GM23338 (cell line): ENCODE measurements at regions not wholly inside any gene's neighbourhood (a gene's known extent, or its start where the extent isn't known, plus 50 kb on each side); places are given as distances from the start of the nearest gene placed in this dataset.

ENCODE experiments used
- ATAC-seq: fragments of 200-7000 bp; cut with Tn5 transposase; 3 replicates; pipeline ENCODE4 v1.9.1; 2020
- DNase-seq: peaks from one replicate; pipeline ENCODE4 v3.0.0-alpha.2; 2015; ENCODE audit warnings: low spot score
- H2AFZ ChIP-seq: fragments of 200-600 bp; sonication (generic); 2 replicates; pipeline ENCODE4 v1.8.0; 2016; ENCODE audit warnings: antibody characterized with exemption, mild to moderate bottlenecking, moderate library complexity
- H3F3A ChIP-seq: fragments of 200-600 bp; sonication (generic); replicated peaks from 2 replicates; pipeline ENCODE4 v1.8.0; 2017; ENCODE audit warnings: antibody characterized with exemption, mixed run types, low read depth
- H3K27ac ChIP-seq: fragments of 200-600 bp; sonication (generic); 2 replicates; pipeline ENCODE4 v1.6.1; 2016; ENCODE audit warnings: low read depth
- H3K27me3 ChIP-seq: fragments of 200-600 bp; sonication (generic); 2 replicates; pipeline ENCODE4 v1.8.0; 2016; ENCODE audit warnings: mild to moderate bottlenecking, mixed run types, moderate library complexity; ENCODE audit not compliant: insufficient read depth
- H3K36me3 ChIP-seq: fragments of 200-600 bp; sonication (generic); 2 replicates; pipeline ENCODE4 v1.8.0; 2016; ENCODE audit warnings: mild to moderate bottlenecking; ENCODE audit not compliant: insufficient read depth
- H3K4me1 ChIP-seq: fragments of 200-600 bp; sonication (generic); 2 replicates; pipeline ENCODE4 v1.8.0; 2016; ENCODE audit warnings: mild to moderate bottlenecking, moderate library complexity; ENCODE audit not compliant: insufficient read depth
- H3K4me2 ChIP-seq: fragments of 200-600 bp; sonication (generic); 2 replicates; pipeline ENCODE4 v1.7.1; 2017; ENCODE audit warnings: mixed run types
- H3K4me3 ChIP-seq: fragments of 200-600 bp; sonication (generic); 2 replicates; pipeline ENCODE4 v1.6.1; 2016; ENCODE audit warnings: mixed run types
- H3K79me2 ChIP-seq: fragments of 200-600 bp; sonication (generic); replicated peaks from 2 replicates; pipeline ENCODE4 v1.8.0; 2017; ENCODE audit warnings: mild to moderate bottlenecking; ENCODE audit not compliant: insufficient read depth
- H3K9me2 ChIP-seq: fragments of 200-600 bp; sonication (generic); 2 replicates; pipeline ENCODE4 v1.8.0; 2017; ENCODE audit not compliant: insufficient read depth
- H4K20me1 ChIP-seq: fragments of 200-600 bp; sonication (generic); replicated peaks from 2 replicates; pipeline ENCODE4 v1.8.0; 2017; ENCODE audit warnings: mild to moderate bottlenecking; ENCODE audit not compliant: insufficient read depth
- H3K27ac Mint-ChIP-seq: 2 replicates; pipeline ENCODE4 v1.8.0; 2020; ENCODE audit warnings: inconsistent platforms, mild to moderate bottlenecking, moderate library complexity, mixed read lengths
- H3K27me3 Mint-ChIP-seq: 3 replicates; pipeline ENCODE4 v1.8.0; 2022; ENCODE audit warnings: low read depth, mild to moderate bottlenecking, moderate library complexity, mixed read lengths, inconsistent platforms; ENCODE audit not compliant: insufficient read depth, poor library complexity
- H3K36me3 Mint-ChIP-seq: 3 replicates; pipeline ENCODE4 v1.8.0; 2021; ENCODE audit warnings: low read depth, mild to moderate bottlenecking, inconsistent platforms, moderate library complexity, mixed read lengths
- H3K4me1 Mint-ChIP-seq: 3 replicates; pipeline ENCODE4 v1.8.0; 2020; ENCODE audit warnings: mild to moderate bottlenecking, inconsistent platforms, mixed read lengths
- H3K4me3 Mint-ChIP-seq: 3 replicates; pipeline ENCODE4 v1.8.0; 2021; ENCODE audit warnings: moderate library complexity, mild to moderate bottlenecking, inconsistent platforms, mixed read lengths
- H3K9me3 Mint-ChIP-seq: 3 replicates; pipeline ENCODE4 v1.8.0; 2020; ENCODE audit warnings: moderate library complexity, mild to moderate bottlenecking, inconsistent platforms, mixed read lengths
- EZH2 ChIP-seq: fragments of 200-600 bp; sonication (generic); IDR thresholded peaks from one replicate; pipeline ENCODE4 v1.8.0; 2017; ENCODE audit warnings: antibody characterized with exemption, mild to moderate bottlenecking, low read depth; ENCODE audit not compliant: unreplicated experiment
- EZH2phosphoT487 ChIP-seq: fragments of 200-600 bp; sonication (generic); IDR thresholded peaks from one replicate; pipeline ENCODE4 v1.8.1; 2018; ENCODE audit warnings: antibody characterized with exemption; ENCODE audit not compliant: unreplicated experiment
- NANOG ChIP-seq: IDR thresholded peaks from 2 replicates; pipeline ENCODE4 v1.6.1; 2016; ENCODE audit warnings: antibody characterized with exemption, borderline replicate concordance
- STAT1 ChIP-seq: IDR thresholded peaks from one replicate; pipeline ENCODE4 v1.6.1; 2016; ENCODE audit warnings: antibody characterized with exemption; ENCODE audit not compliant: unreplicated experiment
- ZNF114 ChIP-seq: fragments of 250-450 bp; sonication (Bioruptor Pico); IDR thresholded peaks from 2 replicates; pipeline ENCODE4 v1.5.0; 2020; ENCODE audit warnings: mild to moderate bottlenecking, moderate library complexity
- TF ChIP-seq, protein P1 (sequence below): fragments of 250-450 bp; sonication (Bioruptor Pico); IDR thresholded peaks from 2 replicates; pipeline ENCODE4 v1.5.0; 2020; ENCODE audit warnings: mild to moderate bottlenecking, moderate library complexity
- TF ChIP-seq, protein P2 (sequence below): IDR thresholded peaks from 2 replicates; pipeline ENCODE4 v1.6.1; 2016; ENCODE audit warnings: antibody characterized with exemption

- TF ChIP-seq, protein P1, sequence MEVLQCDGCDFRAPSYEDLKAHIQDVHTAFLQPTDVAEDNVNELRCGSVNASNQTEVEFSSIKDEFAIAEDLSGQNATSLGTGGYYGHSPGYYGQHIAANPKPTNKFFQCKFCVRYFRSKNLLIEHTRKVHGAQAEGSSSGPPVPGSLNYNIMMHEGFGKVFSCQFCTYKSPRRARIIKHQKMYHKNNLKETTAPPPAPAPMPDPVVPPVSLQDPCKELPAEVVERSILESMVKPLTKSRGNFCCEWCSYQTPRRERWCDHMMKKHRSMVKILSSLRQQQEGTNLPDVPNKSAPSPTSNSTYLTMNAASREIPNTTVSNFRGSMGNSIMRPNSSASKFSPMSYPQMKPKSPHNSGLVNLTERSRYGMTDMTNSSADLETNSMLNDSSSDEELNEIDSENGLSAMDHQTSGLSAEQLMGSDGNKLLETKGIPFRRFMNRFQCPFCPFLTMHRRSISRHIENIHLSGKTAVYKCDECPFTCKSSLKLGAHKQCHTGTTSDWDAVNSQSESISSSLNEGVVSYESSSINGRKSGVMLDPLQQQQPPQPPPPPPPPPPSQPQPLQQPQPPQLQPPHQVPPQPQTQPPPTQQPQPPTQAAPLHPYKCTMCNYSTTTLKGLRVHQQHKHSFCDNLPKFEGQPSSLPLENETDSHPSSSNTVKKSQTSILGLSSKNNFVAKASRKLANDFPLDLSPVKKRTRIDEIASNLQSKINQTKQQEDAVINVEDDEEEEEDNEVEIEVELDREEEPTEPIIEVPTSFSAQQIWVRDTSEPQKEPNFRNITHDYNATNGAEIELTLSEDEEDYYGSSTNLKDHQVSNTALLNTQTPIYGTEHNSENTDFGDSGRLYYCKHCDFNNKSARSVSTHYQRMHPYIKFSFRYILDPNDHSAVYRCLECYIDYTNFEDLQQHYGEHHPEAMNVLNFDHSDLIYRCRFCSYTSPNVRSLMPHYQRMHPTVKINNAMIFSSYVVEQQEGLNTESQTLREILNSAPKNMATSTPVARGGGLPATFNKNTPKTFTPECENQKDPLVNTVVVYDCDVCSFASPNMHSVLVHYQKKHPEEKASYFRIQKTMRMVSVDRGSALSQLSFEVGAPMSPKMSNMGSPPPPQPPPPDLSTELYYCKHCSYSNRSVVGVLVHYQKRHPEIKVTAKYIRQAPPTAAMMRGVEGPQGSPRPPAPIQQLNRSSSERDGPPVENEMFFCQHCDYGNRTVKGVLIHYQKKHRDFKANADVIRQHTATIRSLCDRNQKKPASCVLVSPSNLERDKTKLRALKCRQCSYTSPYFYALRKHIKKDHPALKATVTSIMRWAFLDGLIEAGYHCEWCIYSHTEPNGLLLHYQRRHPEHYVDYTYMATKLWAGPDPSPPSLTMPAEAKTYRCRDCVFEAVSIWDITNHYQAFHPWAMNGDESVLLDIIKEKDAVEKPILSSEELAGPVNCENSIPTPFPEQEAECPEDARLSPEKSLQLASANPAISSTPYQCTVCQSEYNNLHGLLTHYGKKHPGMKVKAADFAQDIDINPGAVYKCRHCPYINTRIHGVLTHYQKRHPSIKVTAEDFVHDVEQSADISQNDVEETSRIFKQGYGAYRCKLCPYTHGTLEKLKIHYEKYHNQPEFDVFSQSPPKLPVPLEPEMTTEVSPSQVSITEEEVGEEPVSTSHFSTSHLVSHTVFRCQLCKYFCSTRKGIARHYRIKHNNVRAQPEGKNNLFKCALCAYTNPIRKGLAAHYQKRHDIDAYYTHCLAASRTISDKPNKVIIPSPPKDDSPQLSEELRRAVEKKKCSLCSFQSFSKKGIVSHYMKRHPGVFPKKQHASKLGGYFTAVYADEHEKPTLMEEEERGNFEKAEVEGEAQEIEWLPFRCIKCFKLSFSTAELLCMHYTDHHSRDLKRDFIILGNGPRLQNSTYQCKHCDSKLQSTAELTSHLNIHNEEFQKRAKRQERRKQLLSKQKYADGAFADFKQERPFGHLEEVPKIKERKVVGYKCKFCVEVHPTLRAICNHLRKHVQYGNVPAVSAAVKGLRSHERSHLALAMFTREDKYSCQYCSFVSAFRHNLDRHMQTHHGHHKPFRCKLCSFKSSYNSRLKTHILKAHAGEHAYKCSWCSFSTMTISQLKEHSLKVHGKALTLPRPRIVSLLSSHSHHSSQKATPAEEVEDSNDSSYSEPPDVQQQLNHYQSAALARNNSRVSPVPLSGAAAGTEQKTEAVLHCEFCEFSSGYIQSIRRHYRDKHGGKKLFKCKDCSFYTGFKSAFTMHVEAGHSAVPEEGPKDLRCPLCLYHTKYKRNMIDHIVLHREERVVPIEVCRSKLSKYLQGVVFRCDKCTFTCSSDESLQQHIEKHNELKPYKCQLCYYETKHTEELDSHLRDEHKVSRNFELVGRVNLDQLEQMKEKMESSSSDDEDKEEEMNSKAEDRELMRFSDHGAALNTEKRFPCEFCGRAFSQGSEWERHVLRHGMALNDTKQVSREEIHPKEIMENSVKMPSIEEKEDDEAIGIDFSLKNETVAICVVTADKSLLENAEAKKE (CRISPR knock-in tag), result no peak
- TF ChIP-seq NANOG (no peak), STAT1 (no peak)
Observed at GRCh38 chr7:9407816-9408215, 974.4 kb downstream of the NXPH1 start (continued).

GRCh38 chr7:9453521-9453920 is 1020.1 kb downstream of the NXPH1 start:
- TF ChIP-seq, protein P2, sequence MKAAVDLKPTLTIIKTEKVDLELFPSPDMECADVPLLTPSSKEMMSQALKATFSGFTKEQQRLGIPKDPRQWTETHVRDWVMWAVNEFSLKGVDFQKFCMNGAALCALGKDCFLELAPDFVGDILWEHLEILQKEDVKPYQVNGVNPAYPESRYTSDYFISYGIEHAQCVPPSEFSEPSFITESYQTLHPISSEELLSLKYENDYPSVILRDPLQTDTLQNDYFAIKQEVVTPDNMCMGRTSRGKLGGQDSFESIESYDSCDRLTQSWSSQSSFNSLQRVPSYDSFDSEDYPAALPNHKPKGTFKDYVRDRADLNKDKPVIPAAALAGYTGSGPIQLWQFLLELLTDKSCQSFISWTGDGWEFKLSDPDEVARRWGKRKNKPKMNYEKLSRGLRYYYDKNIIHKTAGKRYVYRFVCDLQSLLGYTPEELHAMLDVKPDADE, result no peak
- TF ChIP-seq EZH2phosphoT487 (no peak), ZNF114 (CRISPR knock-in tag) (no peak), EZH2 (no peak)
- TF ChIP-seq, protein P1 (CRISPR knock-in tag), result no peak
- no peaks in the 10 kb centered on the region for H4K20me1 ChIP-seq
- no peak overlapping the region for H3K27ac ChIP-seq
- no peak overlapping the region for H3K4me2 ChIP-seq
- peaks cover 5% of the 10 kb centered on the region; the same call in 2 of the 3 replicates for H3K36me3 Mint-ChIP-seq
- no peak overlapping the region for H3K4me3 Mint-ChIP-seq
- H3K27me3 ChIP-seq, result no peaks in the 10 kb centered on the region
- H3K9me2 ChIP-seq, result no peaks in the 10 kb centered on the region
- ATAC-seq, result no peak
- no peaks in the 10 kb centered on the region for H3K36me3 ChIP-seq
- no peak for DNase-seq
- H3F3A ChIP-seq, result no peaks in the 10 kb centered on the region
- H3K4me3 ChIP-seq, result no peak overlapping the region
- no peak overlapping the region for H2AFZ ChIP-seq
- peaks cover 22% of the 10 kb centered on the region; the same call in 2 of the 3 replicates for H3K9me3 Mint-ChIP-seq
- H3K79me2 ChIP-seq, result no peaks in the 10 kb centered on the region
- no peaks in the 10 kb centered on the region for H3K27me3 Mint-ChIP-seq
- no peaks in the 10 kb centered on the region; the same call in 1 of the 2 replicates for H3K4me1 ChIP-seq
- H3K4me1 Mint-ChIP-seq, result no peaks in the 10 kb centered on the region
- no peak overlapping the region for H3K27ac Mint-ChIP-seq
